HG03097 (cell line): ENCODE measurements at regions not wholly inside any gene's neighbourhood (a gene's known extent, or its start where the extent isn't known, plus 50 kb on each side); places are given as distances from the start of the nearest gene placed in this dataset.
"Not testable (repeated sequence)": the region's sequence is repeated elsewhere in the genome, so short reads cannot be mapped to it uniquely, and the experiment has no call there.

Experiments used
- ATAC-seq: cut with Tn5 transposase; IDR thresholded peaks from one replicate; pipeline ENCODE4 v1.9.1; 2021; ENCODE audit not compliant: unreplicated experiment, low FRiP score

DNA sequence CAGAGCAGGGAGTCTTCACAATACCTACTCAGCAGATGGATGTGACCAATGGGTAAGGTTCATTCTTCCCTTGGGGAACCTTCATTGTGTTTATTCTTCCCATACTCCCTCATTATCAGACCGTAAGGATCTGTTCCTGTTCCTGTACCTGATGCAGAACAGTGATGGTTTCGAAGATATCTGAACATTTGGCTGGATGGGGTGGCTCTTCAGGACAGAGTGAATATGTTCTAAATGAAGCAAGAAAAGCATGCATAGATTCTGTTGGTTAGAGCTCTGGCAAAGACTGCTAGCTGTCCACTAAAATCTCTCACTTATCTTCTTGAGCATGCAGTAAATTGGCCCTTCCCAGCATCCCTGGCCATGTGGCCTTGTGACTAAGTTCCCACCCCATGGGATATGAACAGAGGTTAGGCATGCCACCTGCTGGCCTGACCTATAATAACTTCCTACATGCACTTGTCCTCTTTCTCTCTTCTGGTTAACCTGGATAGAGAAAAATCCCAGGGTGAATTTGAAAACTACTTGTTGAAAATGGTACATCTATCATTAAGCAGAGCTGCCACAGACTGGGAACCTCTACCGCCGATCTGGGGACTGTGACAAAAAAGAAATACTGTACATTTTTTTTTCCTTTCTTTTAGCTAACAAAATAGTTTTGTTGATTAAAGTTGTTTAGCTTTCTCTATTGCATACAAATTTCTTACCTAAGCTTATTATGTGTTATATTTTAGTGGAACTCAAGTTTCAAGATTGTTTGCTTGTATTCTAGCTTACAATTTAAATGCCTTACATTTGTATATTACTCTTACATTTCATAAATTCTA is 60.0 kb upstream of the BANK1 start:
- ATAC-seq = peak; percentile 86

DNA sequence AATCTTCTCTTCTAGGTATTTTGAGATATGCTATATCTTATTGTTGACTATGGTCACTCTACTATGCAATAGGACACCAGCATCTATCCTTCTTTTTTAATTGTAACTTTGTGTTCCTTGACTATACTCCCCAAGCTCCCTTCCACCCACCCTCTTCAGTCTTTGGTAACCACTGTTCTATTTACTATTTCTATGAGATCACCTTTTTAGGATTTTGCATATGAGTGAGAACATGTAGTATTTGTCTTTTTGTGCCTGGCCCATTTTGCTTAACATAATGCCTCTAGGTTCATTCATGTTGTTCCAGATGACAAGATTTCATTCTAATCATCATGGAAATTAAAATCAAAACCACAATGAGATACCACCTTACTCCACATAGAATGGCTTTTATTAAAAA is 63.3 kb upstream of the BANK1 start:
- ATAC-seq = no peak

DNA sequence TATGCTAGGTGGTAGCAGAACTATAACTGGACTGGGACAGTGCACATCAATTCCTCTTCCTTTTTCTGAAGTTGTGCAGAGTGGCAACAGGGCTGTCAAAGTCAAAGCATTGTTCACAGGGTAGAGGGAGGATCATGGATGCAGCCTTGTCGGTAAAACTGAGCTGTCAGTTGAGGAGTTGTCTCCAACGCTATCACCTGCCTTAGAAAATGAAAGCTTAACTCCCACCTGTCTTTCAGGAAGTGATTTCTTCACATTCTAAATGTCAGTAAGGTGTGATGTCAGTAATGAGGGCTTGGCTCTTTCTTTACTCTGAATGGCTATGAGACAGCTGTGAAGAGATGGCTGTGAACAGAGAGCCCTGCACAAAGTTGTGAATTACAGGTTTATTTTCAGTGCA is 66.4 kb upstream of the BANK1 start:
- ATAC-seq = no peak

DNA sequence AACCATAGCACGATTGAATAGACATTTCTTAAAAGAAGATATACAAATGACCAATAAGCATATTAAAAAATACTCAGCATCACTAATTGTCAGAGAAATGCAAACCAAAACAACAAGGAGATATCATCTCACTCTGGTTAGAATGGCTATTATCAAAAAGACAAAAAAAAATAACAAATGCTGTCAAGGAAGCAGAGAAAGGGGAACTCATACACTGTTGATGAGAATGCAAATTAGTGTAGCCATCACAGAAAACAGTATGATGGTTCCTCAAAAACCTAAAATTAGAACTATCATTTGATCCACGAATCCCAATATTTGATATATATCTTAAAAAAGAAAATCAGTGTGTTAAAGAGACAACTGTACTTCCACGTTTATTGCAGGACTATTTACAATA is 71.7 kb upstream of the BANK1 start:
- ATAC-seq = no peak

DNA sequence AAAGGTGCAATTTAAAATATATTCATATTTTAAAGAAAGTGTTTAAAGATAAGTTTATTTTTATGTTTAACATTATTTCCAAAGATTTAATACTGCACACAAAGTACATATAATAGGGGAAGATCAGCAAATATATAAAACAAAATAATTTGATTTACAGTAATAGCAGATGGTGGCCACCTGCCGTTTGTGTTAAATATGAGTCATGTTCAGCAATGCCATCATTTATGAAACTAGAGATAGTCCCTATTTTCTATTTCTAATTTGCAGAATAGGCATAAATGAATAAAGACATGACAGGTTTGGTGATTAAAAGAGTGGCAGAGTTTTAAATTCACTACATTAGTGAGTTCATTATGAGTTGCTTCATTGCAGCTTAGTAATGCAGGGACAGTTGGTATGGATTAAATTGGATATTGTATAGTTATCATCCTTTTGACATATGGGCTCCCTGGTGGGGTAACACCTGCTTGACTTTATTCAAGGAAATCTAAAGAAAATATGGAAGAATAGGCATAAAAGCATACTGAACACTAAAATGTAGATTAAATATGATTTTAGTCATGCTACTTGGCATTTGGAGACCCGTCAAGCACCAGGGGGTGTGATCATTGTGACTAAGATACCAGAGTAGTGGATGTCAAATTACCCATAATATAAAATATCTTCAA is 78.8 kb upstream of the BANK1 start:
- no peak for ATAC-seq

DNA sequence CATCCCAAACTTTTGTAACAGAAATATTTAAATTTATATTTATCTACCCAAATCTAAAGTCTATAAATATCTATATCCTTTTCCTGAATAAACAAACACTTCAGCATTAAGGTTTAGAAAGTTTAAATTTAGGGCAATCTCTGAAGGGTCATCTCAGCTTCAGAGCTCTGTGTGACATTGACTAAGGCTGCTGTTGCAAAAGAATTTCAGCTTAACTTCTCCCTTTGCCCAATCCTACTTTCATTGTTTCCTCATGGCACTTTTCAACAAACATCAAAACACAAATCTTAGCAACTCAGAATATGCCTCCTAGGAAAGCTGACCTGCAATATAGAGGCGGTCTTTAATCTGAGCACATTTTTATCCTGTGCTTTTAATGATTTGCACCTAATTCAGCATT is 79.7 kb upstream of the BANK1 start:
- no peak for ATAC-seq

DNA sequence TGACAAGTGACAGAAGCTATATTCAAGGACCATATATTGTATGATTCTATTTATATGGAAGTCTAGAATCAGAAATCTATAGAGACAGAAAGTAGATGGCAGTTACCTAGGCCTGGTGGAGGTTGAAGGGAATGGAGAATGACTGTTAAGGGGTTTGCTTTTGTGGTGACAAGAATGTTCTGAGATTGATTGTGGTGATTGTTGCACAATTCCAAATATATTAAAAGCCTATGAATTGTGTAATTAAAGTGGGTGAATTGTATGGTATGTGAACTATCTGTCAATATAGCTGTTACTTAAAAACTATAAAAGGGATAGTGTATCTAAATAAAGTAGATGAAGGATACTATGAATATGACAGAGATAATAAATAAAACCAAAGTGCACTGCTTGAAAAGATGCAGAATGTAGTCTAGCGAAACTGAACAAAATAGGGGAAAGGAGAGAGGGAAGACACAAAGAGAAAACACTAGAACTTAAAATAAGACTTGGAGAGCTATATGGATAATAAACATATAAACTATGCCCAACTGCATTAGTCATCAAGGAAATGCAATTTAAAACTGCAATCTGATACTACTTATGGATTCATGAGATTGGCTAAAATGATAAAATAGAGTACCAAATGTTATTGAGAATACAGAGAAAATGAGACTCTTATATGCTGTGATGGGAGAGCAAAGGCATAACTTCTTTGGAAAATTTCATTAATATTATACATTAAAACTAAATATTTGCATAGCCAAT is 82.1 kb upstream of the BANK1 start:
- ATAC-seq = no peak

DNA sequence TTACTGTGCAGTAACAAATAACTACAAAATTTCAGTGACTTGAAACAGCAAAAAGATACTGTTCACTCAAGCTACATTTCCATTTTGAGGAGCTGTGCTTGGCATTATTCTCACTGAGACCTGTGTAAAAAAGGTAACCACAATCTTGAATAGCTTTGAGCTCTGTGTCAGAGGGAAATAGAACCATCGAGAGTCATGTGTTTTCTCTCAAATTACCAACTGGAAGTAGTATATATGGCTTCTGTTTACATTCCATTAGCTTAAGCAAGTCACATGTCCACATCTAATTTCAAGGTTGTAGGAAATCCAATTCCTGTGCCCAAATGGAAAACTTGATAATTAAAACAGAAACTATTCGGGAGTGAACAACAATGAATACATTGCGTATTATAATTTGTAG is 82.9 kb upstream of the BANK1 start:
- no peak for ATAC-seq

DNA sequence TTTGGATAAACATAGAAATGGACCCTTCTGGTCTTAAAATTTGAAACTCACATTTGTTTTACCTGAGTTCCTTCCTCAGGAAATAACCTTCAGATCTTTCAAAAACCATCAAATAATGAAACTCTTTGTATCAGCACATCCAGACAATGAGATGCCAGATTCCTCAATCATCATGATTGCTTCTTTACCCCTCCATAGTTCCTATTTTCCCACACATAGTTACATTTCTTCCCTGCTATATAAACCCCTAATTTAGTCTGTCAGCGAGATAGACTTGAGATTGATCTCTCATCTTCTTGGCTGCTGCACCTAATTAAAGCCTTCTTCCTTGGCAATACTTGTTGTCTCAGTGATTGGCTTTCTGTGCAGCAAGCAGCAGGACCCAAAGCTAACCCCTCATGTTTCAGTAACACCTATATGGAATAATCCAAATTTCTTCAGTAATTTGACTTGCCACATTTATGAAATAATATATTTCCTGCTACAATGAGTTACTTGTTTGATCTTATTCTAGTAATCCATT is 83.9 kb upstream of the BANK1 start:
- ATAC-seq = no peak

DNA sequence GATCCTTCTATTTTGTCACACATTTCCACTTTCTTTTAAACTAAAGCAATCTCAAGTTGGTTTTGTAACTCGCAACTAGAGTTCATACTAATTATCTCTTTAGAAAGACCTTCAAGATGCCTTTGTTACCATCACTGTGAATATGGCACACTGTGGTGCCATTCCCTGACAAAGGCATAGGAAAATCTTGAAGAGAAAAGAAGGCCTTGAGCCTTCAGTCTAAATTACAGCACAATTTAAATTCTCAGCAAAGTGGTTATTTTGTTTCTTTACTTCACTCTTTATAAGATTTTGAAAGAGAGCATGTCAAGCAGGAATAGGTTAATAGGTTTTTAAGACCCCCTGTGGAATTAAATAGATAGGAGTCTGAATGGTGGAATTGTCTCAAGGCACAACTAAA is 89.0 kb upstream of the BANK1 start:
- ATAC-seq = no peak

DNA sequence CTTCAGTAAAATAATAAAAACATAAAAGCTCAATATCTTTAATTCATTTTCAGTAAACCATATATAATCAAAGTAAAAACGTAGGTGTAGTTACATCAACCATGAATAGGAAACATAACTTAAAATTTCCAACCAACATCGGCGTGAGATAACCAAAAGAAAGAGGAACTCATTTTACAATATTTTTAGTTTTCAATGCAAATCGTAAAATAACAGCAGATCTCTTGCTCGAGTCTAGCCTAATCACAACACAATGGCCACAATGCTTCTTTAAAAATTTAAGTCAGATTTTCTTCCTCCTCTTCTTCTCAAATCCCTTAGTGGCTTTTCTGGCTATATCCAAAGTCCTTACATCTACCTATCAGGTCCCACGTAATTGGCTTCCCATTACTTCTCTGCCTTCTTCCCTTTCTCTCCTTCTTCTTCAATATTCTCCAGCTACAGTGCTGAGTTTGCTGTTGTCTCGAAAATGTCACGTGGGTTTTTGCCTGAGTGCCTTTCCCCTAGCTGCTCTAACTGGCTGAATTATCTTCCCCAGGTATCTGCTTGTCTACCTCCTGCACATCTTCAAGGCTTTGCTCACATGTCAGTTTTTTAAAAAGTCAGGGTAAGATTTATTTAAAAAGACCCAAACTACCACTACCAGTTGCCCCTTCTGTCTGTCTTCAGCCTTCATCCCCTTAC is 90.9 kb upstream of the BANK1 start:
- ATAC-seq = no peak

DNA sequence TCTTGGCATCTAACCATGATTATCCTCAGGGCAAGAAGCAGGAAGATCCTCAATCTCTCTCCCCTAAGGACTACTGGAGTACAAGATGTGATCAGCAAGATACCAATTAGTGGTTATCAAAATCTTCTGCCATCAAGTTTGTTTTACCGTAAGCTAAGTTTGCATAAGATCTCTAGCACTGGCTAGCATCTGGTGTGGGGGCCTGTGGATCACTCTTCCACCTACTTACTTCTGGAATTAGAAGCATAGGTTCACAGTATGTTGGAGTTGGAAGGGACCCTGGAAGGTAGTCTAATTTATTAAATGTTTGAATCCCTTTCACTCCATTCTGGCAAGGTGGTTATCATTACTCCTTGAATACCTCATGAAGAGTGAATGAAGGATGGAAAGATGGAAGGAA is 93.3 kb upstream of the BANK1 start:
- ATAC-seq = no peak

DNA sequence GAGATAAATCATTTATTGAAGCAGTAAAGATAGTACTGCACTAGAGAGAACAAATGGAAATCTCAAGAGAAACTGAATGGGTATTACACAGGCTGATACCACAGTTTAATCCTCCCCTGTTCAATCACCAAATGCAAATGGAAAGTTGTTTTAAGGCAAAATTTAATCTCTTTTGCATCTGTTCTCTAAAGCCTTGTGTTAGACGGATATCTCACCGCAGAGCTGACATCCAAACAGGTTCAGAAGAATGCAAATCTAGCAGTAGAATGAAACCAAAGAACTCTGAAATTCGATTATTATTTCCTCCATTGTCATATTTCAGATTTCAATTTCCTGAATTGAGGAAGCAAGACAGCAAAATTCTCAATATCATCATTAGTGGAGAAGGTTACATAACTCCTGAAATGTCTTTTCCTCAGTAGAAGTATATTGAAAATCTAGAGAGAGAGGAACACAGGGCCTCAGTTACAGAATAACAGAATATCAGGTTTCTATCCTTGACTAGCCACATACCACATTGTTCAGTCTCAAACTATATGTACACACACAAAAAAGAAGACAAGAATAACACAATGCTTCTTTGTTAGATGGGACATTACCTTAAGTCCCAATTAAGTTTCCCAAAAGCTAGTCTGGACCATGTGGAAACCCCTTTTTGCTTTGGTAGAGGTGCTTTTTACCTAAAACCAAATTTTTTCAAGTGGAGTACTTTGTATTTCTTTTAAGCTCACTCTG is 94.1 kb upstream of the BANK1 start:
- ATAC-seq = no peak

DNA sequence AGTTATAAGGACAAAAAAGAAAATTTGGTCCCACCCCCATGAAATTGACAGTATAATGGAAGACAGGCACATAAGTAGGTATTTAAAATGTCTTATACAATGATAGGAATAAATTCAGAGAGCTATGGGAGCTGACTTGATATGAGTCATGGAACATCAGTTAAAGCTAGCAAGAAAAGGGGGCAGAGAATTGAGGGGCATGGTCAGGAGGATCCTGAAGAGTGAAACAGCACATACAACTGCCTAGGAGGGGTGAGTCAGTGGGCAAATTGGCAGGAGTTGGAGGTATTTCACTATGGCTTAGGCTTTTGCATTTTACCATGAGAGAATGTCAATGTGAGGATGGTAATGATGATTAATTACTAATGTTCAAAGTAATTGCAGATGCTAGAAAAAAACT is 95.4 kb upstream of the BANK1 start:
- ATAC-seq = no peak

DNA sequence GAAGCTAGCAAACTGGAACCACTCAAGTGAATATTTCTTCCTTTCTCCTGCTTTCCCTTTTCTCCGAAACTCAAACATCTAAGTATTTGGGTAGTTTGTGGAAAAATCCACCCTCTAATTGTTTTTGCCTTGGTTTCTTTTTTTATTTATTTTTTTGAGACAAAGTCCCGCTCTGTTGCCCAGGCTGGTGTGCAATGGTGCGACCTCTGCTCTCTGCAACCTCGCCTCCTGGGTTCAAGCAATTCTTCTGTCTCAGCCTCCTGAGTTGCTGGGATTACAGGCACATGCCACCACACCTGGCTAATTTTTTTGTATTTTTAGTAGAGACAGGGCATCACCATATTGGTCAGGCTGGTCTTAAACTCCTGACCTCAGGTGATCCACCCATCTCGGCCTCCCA is 96.1 kb upstream of the BANK1 start:
- ATAC-seq = not testable (repeated sequence)

DNA sequence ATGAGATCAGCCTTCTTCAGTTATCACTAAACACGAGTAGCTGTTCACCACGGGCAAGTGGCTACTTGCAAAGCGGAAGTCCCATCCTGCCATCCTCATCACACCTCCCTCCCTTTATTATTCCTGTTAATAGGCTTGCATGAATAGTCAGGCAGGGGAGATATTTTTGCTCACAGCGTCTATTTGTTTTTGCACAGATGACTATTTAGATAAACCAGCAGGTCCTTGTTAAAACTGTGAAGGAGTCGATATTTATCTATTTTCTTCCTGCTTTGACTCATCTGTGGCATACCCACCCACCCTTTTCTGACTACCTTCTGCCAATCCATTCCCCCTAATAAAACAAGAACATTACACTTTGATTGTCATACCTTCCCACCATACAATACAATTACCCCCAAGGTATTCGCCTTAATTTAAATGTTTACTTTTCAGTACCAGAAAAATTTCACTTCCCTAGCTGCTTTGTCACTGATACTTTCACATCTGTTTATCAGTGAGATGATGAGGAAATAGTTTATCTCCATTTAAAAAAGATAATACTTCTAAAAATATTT is 96.6 kb upstream of the BANK1 start:
- ATAC-seq = no peak

DNA sequence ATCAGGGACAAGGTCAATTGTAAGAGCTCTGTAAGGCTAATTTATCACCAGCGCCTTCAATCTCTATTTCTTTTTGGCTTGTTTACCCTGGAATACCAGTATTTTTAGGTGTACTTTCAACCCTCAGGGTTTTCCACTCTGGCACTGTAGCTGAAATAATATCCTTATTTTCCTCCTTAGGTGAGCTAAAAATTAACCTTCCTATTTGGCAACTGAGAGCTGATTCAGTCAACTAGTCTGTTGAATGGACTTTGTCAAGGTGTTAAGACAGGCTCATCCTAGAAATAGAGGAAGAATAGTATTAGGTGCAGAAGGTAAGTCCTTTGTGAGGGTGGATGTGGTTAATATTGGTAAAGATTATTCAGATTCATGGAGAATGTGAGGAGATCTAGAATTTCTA is 101.3 kb upstream of the BANK1 start:
- ATAC-seq = no peak

DNA sequence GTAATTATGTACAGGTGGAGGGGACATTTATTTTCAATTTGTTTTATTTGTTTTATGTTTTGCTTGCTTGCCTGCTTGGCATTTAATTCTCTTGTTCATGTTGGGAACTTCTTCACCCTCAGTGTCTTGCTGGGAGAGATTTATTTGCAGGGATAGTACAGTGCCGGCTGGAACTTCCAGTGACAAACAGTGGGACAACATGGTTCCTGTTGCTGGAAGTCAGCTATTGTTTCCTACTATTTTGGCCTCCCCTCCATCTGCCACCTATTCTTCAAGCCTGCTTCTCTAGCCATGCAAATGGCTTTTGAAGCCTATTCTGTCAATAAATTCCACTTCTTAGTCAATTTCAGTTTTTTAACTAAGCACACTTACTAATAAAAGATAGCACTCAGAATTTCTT is 105.4 kb upstream of the BANK1 start:
- ATAC-seq = no peak

DNA sequence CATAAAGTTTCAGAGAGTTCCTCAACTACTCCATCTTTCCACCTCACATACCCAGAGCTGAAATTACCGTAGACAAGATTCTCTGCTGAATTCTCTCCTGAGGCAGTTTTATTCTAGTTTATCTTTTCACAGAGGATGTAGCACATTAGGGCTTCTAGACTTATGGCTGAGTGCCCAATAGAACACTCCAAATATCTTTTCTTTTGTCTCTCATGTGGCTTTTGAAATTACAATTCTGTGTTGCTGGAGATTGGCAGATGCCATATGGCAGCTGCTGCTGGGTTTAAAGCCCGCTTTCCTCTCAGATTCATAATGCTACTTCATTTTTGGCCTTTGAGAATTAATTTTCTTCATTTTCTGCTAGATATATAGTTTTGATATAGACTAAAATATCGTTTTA is 107.6 kb upstream of the BANK1 start:
- no peak for ATAC-seq

DNA sequence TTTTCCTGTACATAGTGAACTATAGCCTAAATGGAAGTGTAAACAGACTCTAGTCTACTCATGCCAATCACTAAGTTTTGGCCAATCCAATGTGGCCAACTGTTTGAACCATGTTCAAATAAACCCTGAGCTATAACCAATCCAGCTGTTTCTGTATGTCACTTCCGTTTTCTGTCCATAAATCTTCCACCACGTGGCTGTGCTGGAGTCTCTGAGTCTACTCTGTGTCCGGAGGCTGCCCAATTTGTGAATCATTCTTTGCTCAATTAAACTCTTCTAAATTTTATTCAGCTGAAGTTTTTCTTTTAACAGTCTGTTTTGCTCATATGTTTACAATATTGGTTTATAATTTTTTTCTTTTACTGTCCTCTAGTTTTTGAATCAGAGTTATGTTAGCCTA is 112.3 kb upstream of the BANK1 start:
- no peak for ATAC-seq
